PC-3 (cell line): ENCODE measurements at regions not wholly inside any gene's neighbourhood (a gene's known extent, or its start where the extent isn't known, plus 50 kb on each side); places are given as distances from the start of the nearest gene placed in this dataset.

Experiments
- ATAC-seq: fragments of 200-7000 bp; cut with Tn5 transposase; 2 replicates; pipeline ENCODE4 v1.9.1; 2020; ENCODE audit warnings: mild to moderate bottlenecking, moderate library complexity
- BruUV-seq: library from RNA; stranded (reverse); fragments of 400-500 nt; replicated peaks from 2 replicates; lab custom pipeline; 2021; lab: Mats Ljungman, UMichigan
- CTCF ChIA-PET: fragments of 300-600 bp; sonication (Branson Sonifier 250); formaldehyde crosslinking; loops from one replicate; lab custom pipeline; 2022; ENCODE audit warnings: antibody characterized with exemption; lab: Charles Lee
- POLR2A ChIA-PET: fragments of 300-600 bp; sonication (Branson Sonifier 250); formaldehyde crosslinking; loops from one replicate; lab custom pipeline; 2022; ENCODE audit warnings: antibody characterized with exemption; ENCODE audit not compliant: unreplicated experiment; lab: Charles Lee
- DNase-seq: peaks from one replicate; pipeline ENCODE4 v3.0.0-alpha.2; 2015
- H2AFZ ChIP-seq: fragments of 300-600 bp; sonication (generic); 2 replicates; pipeline ENCODE4 v1.6.0; 2016; ENCODE audit warnings: antibody characterized with exemption, low read length
- H3F3A ChIP-seq: fragments of 300-600 bp; sonication (generic); one replicate; pipeline ENCODE4 v1.6.0; 2017; ENCODE audit warnings: antibody characterized with exemption, low read length, control low read depth, mild to moderate bottlenecking; ENCODE audit not compliant: unreplicated experiment
- H3K27ac ChIP-seq: fragments of 300-600 bp; sonication (generic); 2 replicates; pipeline ENCODE4 v1.5.1; 2016; ENCODE audit warnings: mild to moderate bottlenecking, low read length
- H3K27me3 ChIP-seq: fragments of 300-600 bp; sonication (generic); 2 replicates; pipeline ENCODE4 v1.6.1; 2016; ENCODE audit warnings: low read length, mixed read lengths
- H3K36me3 ChIP-seq: fragments of 300-600 bp; sonication (generic); 2 replicates; pipeline ENCODE4 v1.6.1; 2016; ENCODE audit warnings: low read depth, mixed run types, low read length, mixed read lengths
- H3K4me1 ChIP-seq: fragments of 300-600 bp; sonication (generic); 2 replicates; pipeline ENCODE4 v1.5.1; 2016; ENCODE audit warnings: low read length; ENCODE audit not compliant: insufficient read depth
- H3K4me2 ChIP-seq: fragments of 300-600 bp; sonication (generic); 2 replicates; pipeline ENCODE4 v1.6.0; 2016; ENCODE audit warnings: low read length
- H3K4me3 ChIP-seq: fragments of 300-600 bp; sonication (generic); 2 replicates; pipeline ENCODE4 v1.5.1; 2016; ENCODE audit warnings: mild to moderate bottlenecking, low read length, mixed read lengths
- H3K79me2 ChIP-seq: fragments of 300-600 bp; sonication (generic); 2 replicates; pipeline ENCODE4 v1.6.1; 2017; ENCODE audit warnings: low read length, mixed read lengths
- H3K9ac ChIP-seq: fragments of 300-600 bp; sonication (generic); 2 replicates; pipeline ENCODE4 v1.6.0; 2016; ENCODE audit warnings: mild to moderate bottlenecking, low read length
- H3K9me2 ChIP-seq: fragments of 300-600 bp; sonication (generic); replicated peaks from 2 replicates; pipeline ENCODE4 v1.6.1; 2016; ENCODE audit warnings: mixed run types, low read length, mixed read lengths
- H3K9me3 ChIP-seq: fragments of 300-600 bp; sonication (generic); 2 replicates; pipeline ENCODE4 v1.6.1; 2016; ENCODE audit warnings: low read length, mixed read lengths
- H4K20me1 ChIP-seq: fragments of 300-600 bp; sonication (generic); 2 replicates; pipeline ENCODE4 v1.6.1; 2016; ENCODE audit warnings: low read length, mixed read lengths
- EZH2 ChIP-seq: fragments of 300-600 bp; sonication (generic); IDR thresholded peaks from one replicate; pipeline ENCODE4 v1.6.1; 2017; ENCODE audit warnings: antibody characterized with exemption, mild to moderate bottlenecking, low read length; ENCODE audit not compliant: unreplicated experiment
- EZH2phosphoT487 ChIP-seq: fragments of 300-600 bp; sonication (generic); IDR thresholded peaks from 2 replicates; pipeline ENCODE4 v1.6.1; 2018; ENCODE audit warnings: mild to moderate bottlenecking, antibody characterized with exemption, low read length, borderline replicate concordance
- intact Hi-C: fragments of 100-400 bp; cut with micrococcal nuclease; formaldehyde crosslinking; loops from 2 replicates; pipeline ENCODE4 v1.9.0; 2023
- TF ChIP-seq, protein P1 (sequence below): fragments of 300-600 bp; sonication (generic); conservative IDR thresholded peaks from 2 replicates; pipeline ENCODE4 v1.5.1; 2017; ENCODE audit warnings: antibody characterized with exemption, low read depth, mild to moderate bottlenecking, low read length

GRCh38 chr3:194990454-194991337 lies 280.3 kb downstream of the XXYLT1 start:
- no peaks in the 10 kb centered on the region for H3K9me2 ChIP-seq
- H3K27ac ChIP-seq: no peak overlapping the region
- no peaks in the 10 kb centered on the region for H3K36me3 ChIP-seq
- TF ChIP-seq, protein P1, sequence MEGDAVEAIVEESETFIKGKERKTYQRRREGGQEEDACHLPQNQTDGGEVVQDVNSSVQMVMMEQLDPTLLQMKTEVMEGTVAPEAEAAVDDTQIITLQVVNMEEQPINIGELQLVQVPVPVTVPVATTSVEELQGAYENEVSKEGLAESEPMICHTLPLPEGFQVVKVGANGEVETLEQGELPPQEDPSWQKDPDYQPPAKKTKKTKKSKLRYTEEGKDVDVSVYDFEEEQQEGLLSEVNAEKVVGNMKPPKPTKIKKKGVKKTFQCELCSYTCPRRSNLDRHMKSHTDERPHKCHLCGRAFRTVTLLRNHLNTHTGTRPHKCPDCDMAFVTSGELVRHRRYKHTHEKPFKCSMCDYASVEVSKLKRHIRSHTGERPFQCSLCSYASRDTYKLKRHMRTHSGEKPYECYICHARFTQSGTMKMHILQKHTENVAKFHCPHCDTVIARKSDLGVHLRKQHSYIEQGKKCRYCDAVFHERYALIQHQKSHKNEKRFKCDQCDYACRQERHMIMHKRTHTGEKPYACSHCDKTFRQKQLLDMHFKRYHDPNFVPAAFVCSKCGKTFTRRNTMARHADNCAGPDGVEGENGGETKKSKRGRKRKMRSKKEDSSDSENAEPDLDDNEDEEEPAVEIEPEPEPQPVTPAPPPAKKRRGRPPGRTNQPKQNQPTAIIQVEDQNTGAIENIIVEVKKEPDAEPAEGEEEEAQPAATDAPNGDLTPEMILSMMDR: no peak
- TF ChIP-seq EZH2phosphoT487 (no peak), EZH2 (no peak)
- H2AFZ ChIP-seq: no peak overlapping the region
- H3F3A ChIP-seq: no peaks in the 10 kb centered on the region
- H3K79me2 ChIP-seq: no peaks in the 10 kb centered on the region
- no peaks in the 10 kb centered on the region for H3K27me3 ChIP-seq
- POLR2A ChIA-PET: no interaction called here
- no peak overlapping the region for H3K9ac ChIP-seq
- BruUV-seq: no TSS peak
- intact Hi-C loops: no loop called here
- CTCF ChIA-PET: no interaction called here
- no peak overlapping the region for H3K4me3 ChIP-seq
- no peak for ATAC-seq
- H3K4me1 ChIP-seq: peaks cover 32% of the 10 kb centered on the region
- no peak for DNase-seq
- H4K20me1 ChIP-seq: no peaks in the 10 kb centered on the region
- no peak overlapping the region for H3K4me2 ChIP-seq
- H3K9me3 ChIP-seq: no peaks in the 10 kb centered on the region

DNA sequence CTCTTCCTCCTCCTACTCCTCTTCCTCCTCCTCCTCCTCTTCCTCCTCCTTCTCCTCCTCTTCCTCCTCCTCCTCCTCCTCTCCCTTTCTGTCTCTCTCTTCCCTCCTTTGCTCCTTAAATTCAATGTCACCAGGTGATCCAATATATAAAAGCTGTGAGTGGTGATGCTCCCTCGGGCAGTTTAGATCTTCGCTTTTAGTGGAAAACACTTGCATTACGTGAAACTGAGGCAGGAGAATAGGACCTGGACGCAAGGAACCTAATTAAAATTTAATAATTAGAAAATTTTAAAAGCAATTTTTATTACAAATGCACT lies 279.7 kb downstream of the XXYLT1 start:
- Histone ChIP-seq H3K4me1 (peaks cover 29% of the 10 kb centered on the region), H3K79me2 (no peaks in the 10 kb centered on the region), H3K27ac (no peak overlapping the region), H3K4me2 (no peak overlapping the region), H3K9ac (no peak overlapping the region), H2AFZ (no peak overlapping the region), H3F3A (no peaks in the 10 kb centered on the region), H3K27me3 (no peaks in the 10 kb centered on the region), H3K4me3 (no peak overlapping the region), H3K36me3 (no peaks in the 10 kb centered on the region), H4K20me1 (no peaks in the 10 kb centered on the region), H3K9me2 (no peaks in the 10 kb centered on the region), H3K9me3 (no peaks in the 10 kb centered on the region)
- ATAC-seq (no peak), DNase-seq (no peak)
- no TSS peak for BruUV-seq
- POLR2A ChIA-PET: no interaction called here
- CTCF ChIA-PET: no interaction called here
- TF ChIP-seq, protein P1: no peak
- TF ChIP-seq EZH2: no peak
- intact Hi-C loops: no loop called here

DNA sequence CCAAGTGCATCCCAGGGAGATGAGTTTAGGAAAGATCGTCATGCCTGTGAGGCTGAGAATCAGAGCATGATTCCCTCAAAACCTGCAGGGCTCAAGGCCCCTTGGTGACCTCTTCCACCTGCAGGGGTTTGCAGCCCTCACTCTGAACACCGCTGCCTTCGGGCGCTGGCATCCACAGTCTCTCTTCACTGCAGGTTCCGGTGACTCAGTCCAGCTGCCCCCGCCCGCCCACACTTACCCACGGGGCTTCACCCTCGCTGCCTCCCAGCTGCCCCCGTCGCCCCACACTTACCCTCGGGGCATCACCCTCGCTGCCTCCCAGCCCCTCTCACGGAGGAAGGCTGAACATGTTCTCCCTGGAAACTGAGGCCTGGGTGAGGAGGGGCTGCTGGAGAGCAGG lies 277.1 kb downstream of the XXYLT1 start:
- ATAC-seq: peak; percentile 35
- Histone ChIP-seq H3K4me3 (no peak overlapping the region), H3K4me2 (no peak overlapping the region), H4K20me1 (no peaks in the 10 kb centered on the region), H3K4me1 (peaks cover 8% of the 10 kb centered on the region), H3K27me3 (no peaks in the 10 kb centered on the region), H3K9me2 (no peaks in the 10 kb centered on the region), H3K9me3 (no peaks in the 10 kb centered on the region), H3F3A (no peaks in the 10 kb centered on the region), H3K27ac (no peak overlapping the region), H3K9ac (no peak overlapping the region), H3K36me3 (no peaks in the 10 kb centered on the region), H3K79me2 (no peaks in the 10 kb centered on the region), H2AFZ (no peak overlapping the region)
- DNase-seq: no peak
- TF ChIP-seq, protein P1: no peak
- TF ChIP-seq EZH2 (no peak), EZH2phosphoT487 (no peak)
- BruUV-seq: no TSS peak
- intact Hi-C loops: no loop called here
- POLR2A ChIA-PET: no interaction called here
- CTCF ChIA-PET: no interaction called here
